ENCODE measurements at regions not wholly inside any gene's neighbourhood (a gene's known extent, or its start where the extent isn't known, plus 50 kb on each side); places are given as distances from the start of the nearest gene placed in this dataset.

DNA sequence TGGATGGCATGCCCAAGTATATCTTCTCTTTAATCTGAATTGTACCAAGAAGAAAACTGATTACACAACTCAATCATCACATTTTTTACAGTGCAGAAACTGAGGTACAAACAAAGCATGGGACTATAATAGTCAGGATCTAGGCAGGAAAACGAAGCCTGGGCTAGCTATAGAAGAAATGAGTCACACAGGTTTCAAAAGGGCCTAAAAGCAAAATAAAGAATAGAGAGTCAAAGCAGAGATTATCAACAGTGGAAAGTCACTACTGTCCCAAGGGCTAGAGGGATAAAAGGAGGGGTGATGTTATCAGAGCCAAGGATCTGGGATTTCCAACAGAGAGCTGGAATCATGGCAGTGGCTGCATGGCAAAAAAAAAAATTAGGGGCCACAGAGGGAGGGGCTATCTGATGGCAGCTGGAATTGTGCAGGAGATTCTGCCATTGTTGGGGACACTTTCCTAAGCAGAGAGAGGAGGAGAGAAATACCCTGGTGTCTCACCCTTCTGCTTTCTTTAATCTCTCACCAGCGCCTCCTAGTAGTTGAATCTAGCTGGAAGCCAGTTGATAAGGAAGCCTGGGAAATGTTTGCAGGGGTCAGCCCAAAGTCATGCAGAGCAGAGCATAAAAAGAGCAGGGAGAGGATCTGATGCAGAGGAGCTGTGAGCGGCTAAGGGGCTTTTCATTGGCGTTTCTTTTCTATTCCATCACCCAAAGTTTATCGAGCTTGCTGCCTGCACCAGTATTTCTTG lies 343.2 kb downstream of the ACTL7B start:
- DNase-seq (ENCODE audit: low read depth in 2 of 2), result peak; percentile 36 to 62

- DNase-seq (ENCODE audit: low read depth in 2 of 2), result no peak
Observed at GRCh38 chr9:108511307-108511706, 344.5 kb downstream of the ACTL7B start.

DNA sequence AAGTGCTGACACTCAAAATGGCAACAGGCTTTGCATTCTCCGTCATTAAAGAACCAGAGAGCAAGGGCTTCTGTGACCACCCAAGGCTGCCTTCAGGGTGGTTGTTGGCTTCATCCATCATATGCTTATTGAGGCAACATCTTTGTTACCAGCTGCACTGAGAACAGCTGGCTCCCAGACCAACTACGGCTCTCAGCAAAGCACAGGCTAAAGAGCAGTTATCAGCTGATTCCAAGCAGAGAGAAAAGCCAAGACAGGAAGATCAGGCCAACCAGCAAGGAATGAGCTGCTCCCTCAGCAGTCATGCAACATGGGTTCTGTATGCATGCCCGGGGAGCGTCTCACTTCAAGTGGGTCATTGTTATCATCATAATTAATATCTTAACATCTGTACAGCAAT lies 358.9 kb downstream of the ACTL7B start:
- DNase-seq (ENCODE audit: low read depth in 2 of 2), result no peak

DNA sequence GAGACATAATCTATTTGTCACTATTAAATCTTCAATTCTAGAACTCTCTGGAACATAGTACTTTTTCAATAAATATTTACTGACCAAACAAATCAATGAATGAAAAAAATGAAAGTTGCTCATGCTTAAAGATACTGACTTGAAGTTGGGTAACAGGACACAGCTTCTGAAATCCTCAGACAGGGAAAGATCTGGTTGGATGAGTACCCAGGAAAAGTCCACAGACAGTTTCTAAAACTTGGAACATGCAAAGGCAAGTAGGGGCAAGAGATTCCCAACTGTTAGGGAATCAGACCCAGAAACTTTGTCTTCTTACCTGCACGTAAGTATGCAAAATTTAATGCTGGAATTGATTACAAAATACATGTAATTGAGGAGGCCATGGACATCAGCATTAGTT lies 366.2 kb downstream of the ACTL7B start:
- DNase-seq (ENCODE audit: low read depth in 2 of 2), result no peak

- no peak for DNase-seq (ENCODE audit: low read depth in 2 of 2)
Observed at GRCh38 chr9:108486831-108487230, 369.0 kb downstream of the ACTL7B start.

DNA sequence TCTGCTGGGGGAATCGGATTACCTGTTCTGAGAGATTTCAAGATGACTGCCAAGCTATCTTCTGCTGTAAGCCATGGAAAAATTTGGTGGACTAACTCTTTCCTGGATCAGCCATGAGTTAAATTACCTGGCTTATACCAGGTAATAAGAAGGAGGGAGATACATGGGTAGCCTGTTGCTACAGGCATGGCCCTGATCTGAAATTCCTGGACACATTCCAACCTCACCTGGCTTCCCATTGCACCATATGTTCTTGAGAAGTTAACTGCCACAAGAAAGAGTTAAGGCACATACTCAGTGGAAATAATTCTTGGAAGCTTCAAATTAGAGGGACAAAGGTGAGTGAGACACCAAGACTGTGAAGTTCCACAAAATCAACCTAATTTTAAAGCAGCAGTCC lies 371.3 kb downstream of the ACTL7B start:
- no peak for DNase-seq (ENCODE audit: low read depth in 2 of 2)

DNA sequence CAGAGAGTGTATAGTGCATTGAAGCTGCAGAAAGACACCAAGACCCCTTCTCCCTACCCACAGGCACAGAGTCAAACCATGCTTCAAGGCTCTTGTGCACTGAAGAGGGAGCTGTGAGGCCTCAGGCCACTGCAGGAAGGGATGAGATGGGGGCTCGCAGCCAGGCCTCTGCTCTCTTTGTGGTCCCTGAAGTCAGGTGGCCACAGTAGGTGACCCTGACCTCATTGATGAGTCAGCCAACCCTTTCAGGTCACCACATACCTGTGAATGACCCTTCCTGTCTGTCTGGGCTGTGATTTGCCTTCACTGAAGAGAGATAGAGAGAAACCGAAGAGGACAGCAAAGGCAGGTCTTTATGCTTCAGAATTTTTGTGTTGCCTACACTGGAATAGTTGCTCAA lies 372.1 kb downstream of the ACTL7B start:
- DNase-seq (ENCODE audit: low read depth in 2 of 2), result no peak

DNA sequence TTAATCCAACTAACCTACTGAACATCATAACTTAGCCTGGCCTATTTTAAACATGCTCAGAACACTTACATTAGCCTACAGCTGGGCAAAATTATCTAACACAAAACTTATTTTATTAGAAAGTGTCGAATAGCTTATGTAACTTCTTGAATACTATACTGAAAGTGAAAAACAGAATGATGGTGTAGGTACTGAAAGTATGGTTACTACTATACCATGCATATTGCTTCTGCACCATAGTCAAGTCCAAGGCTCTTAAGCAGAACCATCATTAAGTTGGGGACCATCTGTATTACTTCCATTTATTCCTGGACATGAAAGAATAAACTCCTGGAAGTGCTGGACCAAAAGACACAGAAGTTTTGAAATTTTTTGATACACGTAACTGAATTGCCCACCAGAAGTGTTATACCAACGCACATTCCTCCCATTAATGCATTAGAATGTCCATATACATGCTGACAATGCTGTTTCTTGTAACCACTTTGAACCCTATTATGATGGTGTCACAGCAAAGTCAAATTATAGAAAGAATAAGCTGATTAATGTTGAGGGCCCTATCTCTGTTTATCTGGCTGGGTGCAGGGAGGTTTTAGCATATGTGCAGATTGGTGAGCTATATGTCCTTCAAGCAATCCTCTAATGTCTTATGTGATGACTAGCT lies 375.7 kb downstream of the ACTL7B start:
- DNase-seq (ENCODE audit: low read depth in 2 of 2), result no peak

- peak in 1 of 2 donors; percentile 90 for DNase-seq (ENCODE audit: low read depth in 2 of 2)
Observed at GRCh38 chr9:108478431-108479332, 377.1 kb downstream of the ACTL7B start.

DNA sequence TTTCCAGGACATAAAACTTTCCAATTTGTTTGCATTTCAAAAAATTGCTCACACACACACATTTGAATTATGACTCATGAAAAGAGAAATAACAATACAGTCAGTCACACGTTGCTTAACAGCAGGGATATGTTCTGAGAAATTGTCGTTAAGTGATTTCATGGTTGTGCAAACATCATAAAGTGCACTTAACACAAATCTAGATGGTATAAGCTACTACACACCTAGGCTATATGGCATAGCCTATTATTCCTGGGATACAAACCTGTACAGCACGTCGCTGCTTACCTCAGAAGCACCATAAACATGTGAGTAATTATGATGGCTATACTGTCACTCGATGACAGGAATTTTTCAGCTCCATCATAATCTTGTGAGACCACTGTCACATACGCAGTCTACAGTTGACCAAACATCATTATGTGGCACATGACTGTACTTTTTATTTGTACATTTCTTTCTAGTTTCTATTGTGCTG lies 378.2 kb downstream of the ACTL7B start:
- peak in 1 of 2 donors; percentile 73 for DNase-seq (ENCODE audit: low read depth in 2 of 2)

GRCh38 chr9:108476574-108476973 lies 379.2 kb downstream of the ACTL7B start:
- DNase-seq (ENCODE audit: low read depth in 2 of 2), result peak in 1 of 2 donors; percentile 38

DNA sequence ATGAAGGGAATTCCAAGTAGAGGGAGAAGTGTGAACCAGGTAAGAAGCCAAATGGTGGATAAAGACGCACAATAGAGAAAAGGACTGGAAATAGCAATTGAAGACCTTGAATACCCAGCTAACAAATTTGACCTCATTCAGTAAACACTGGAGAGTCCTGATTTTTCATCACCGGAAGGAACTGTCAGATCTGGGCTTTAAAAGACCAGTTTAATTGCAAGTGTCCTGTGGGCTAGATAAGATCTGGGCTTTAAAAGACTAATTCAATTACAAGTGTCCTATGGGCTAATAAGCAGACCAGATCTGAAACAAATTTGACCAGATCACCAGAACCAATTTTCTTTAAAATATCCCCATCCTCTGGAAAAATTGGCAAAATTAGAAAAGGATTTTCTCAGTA lies 380.0 kb downstream of the ACTL7B start:
- no peak for DNase-seq (ENCODE audit: low read depth in 2 of 2)

GRCh38 chr9:108474356-108474755 lies 381.4 kb downstream of the ACTL7B start:
- DNase-seq (ENCODE audit: low read depth in 2 of 2), result no peak

- DNase-seq (ENCODE audit: low read depth in 2 of 2), result peak in 1 of 2 donors; percentile 78
Observed at GRCh38 chr9:108473209-108474112, 382.3 kb downstream of the ACTL7B start.

DNA sequence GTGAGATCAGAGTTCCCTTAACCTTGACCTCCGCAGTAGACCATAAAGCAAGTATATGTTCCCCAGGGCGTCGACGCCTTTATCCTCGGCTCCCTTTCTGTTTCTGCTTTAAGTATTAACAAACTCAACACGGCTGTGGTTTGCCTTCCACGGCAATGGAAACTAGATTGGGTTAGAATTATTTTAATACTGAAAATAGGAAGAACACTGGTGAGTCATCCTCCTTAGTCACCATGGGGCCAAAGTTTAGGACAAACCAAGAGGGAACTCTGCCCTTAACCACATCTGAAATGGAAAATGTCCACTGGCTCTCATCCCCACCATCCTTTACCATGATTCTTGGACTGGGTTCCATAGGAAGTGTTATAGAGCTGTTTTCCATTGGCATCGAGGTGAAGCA lies 386.1 kb downstream of the ACTL7B start:
- DNase-seq (ENCODE audit: low read depth in 2 of 2), result peak in 1 of 2 donors; percentile 53

GRCh38 chr9:108468364-108468763 lies 387.4 kb downstream of the ACTL7B start:
- peak in 1 of 2 donors; percentile 56 for DNase-seq (ENCODE audit: low read depth in 2 of 2)

- DNase-seq (ENCODE audit: low read depth in 2 of 2), result no peak
Observed at GRCh38 chr9:108467653-108468324, 388.0 kb downstream of the ACTL7B start.

- DNase-seq (ENCODE audit: low read depth in 2 of 2), result no peak
Observed at GRCh38 chr9:108467161-108467560, 388.6 kb downstream of the ACTL7B start.

GRCh38 chr9:108466304-108466703 lies 389.5 kb downstream of the ACTL7B start:
- no peak for DNase-seq (ENCODE audit: low read depth in 2 of 2)

GRCh38 chr9:108463932-108464606 lies 391.7 kb downstream of the ACTL7B start:
- DNase-seq (ENCODE audit: low read depth in 2 of 2), result no peak

Measured in dermis microvascular lymphatic vessel endothelial cell (primary cell).